ENCODE measurements at regions not wholly inside any gene's neighbourhood (a gene's known extent, or its start where the extent isn't known, plus 50 kb on each side); places are given as distances from the start of the nearest gene placed in this dataset.
A peak's percentile ranks its signal among the peaks of the same experiment; 100 is the strongest.

GRCh38 chr20:43853918-43854317 is 60.7 kb upstream of the TOX2 start:
- no peak overlapping the region for H3K4me3 Mint-ChIP-seq
- no peak for ATAC-seq

More at GRCh38 chr20:43853918-43854317, 60.7 kb upstream of the TOX2 start:
- no peaks in the 10 kb centered on the region for H3K9me2 ChIP-seq (ENCODE audit: insufficient read depth)
- H3K4me2 ChIP-seq: no peak overlapping the region
- H3K79me2 ChIP-seq (replicated peaks; ENCODE audit: insufficient read depth): no peaks in the 10 kb centered on the region
- no peak overlapping the region for H3K27ac Mint-ChIP-seq
- no peaks in the 10 kb centered on the region for H3K9me3 Mint-ChIP-seq
- H3F3A ChIP-seq (replicated peaks; ENCODE audit: low read depth): no peaks in the 10 kb centered on the region
- no peak overlapping the region for H3K27ac ChIP-seq (ENCODE audit: low read depth)
- peaks cover 4% of the 10 kb centered on the region for H3K27me3 Mint-ChIP-seq (ENCODE audit: insufficient read depth, low read depth, poor library complexity)
- no peak for DNase-seq (ENCODE audit: low spot score)
- TF ChIP-seq POLR2AphosphoS5 (IDR thresholded peaks at IDR 0.05; ENCODE audit: low read depth) (no peak), STAT1 (IDR thresholded peaks at IDR 0.05; ENCODE audit: unreplicated experiment) (no peak), ETS1 (IDR thresholded peaks at IDR 0.05) (no peak), ZNF462 (CRISPR knock-in tag; IDR thresholded peaks at IDR 0.05) (no peak), EZH2 (IDR thresholded peaks at IDR 0.05; ENCODE audit: low read depth, unreplicated experiment) (no peak), ZNF331 (CRISPR knock-in tag; IDR thresholded peaks at IDR 0.05; ENCODE audit: low read depth) (no peak), CTCF (conservative IDR thresholded peaks at IDR 0.05; ENCODE audit: low read depth in 2 of 2) (no peak), ZNF114 (CRISPR knock-in tag; IDR thresholded peaks at IDR 0.05) (no peak), NANOG (IDR thresholded peaks at IDR 0.05; ENCODE audit: borderline replicate concordance) (no peak), REST (IDR thresholded peaks at IDR 0.05; ENCODE audit: unreplicated experiment) (no peak), CREB1 (CRISPR knock-in tag; IDR thresholded peaks at IDR 0.05; ENCODE audit: low read depth) (no peak), EZH2phosphoT487 (IDR thresholded peaks at IDR 0.05; ENCODE audit: unreplicated experiment) (no peak), JUNB (IDR thresholded peaks at IDR 0.05; ENCODE audit: unreplicated experiment) (no peak)
- no peaks in the 10 kb centered on the region for H3K4me1 ChIP-seq (ENCODE audit: insufficient read depth)
- H3K36me3 ChIP-seq (ENCODE audit: insufficient read depth): no peaks in the 10 kb centered on the region
- H4K20me1 ChIP-seq (replicated peaks; ENCODE audit: insufficient read depth): no peaks in the 10 kb centered on the region
- H3K36me3 Mint-ChIP-seq (ENCODE audit: low read depth): no peaks in the 10 kb centered on the region
- 0 out of 2 replicates have a peak overlapping the region, but pooled peaks have one; percentile 23 for H2AFZ ChIP-seq
- H3K4me1 Mint-ChIP-seq: no peaks in the 10 kb centered on the region
- H3K4me3 ChIP-seq: no peak overlapping the region
- no peaks in the 10 kb centered on the region for H3K27me3 ChIP-seq (ENCODE audit: insufficient read depth)
